ENCODE measurements at regions not wholly inside any gene's neighbourhood (a gene's known extent, or its start where the extent isn't known, plus 50 kb on each side); places are given as distances from the start of the nearest gene placed in this dataset.
"Not testable (repeated sequence)": the region's sequence is repeated elsewhere in the genome, so short reads cannot be mapped to it uniquely, and the experiment has no call there.

DNA sequence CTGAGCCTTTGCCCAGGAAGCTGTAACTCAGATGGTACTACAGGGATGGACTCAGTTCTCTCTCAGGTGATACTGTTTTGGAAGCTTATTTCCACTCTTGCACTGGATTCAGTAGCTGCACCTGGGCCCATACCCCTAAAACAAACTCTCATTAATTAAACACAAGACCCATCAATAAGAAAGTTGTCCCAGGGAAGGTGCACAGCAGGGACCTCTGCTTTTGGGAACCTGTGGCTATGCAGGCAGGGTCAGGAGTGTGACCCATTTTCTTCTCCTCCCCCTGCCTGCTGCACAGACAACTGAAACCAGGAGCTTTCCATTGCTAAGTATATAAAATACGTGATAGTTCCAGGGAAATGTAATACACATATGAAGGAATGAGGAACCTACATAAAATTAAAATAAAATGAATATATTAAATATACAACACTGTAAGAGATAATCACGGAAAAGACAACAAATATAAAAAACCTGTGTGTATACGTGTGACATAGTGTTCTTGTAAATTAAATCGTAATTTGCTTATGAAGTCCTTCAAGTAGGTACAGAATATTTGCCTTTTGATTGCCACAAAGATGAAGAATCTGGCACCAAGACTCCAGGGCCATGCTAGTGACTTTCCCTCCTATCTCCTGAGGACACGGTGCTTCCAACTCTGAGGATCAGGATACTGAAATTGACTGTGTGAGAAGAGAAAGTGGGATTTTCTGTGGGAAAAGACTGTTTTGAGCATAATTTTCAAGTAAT, 101.6 kb upstream of the GOLGA6L6 start:
- Histone ChIP-seq H3K4me3 (no peak overlapping the region), H3K27me3 (ENCODE audit: control insufficient read depth in 3 of 3, insufficient read depth in 3 of 3, low read length in 2 of 3) (no peaks in the 10 kb centered on the region), H3K9ac (ENCODE audit: insufficient read depth in 1 of 2, low read length in 2 of 2) (no peak overlapping the region), H3K4me1 (ENCODE audit: control insufficient read depth in 5 of 5, insufficient read depth in 5 of 5, low read length in 5 of 5) (no peaks in the 10 kb centered on the region), H3K27ac (ENCODE audit: low read depth in 1 of 2, low read length in 1 of 2) (no peak overlapping the region), H3K36me3 (ENCODE audit: control insufficient read depth in 4 of 4, insufficient read depth in 4 of 4, low read length in 4 of 4) (no peaks in the 10 kb centered on the region), H3K9me3 (ENCODE audit: control insufficient read depth in 4 of 4, insufficient read depth in 3 of 4, low read length in 3 of 4) (peaks cover 0 to 6% (median 1%) of the 10 kb centered on the region in 4 donors)
- ATAC-seq (ENCODE audit: insufficient read depth, low FRiP score) (no peak), DNase-seq (no peak)
- 74 to 76% methylated on average over 5 of the region's 5 CpGs for WGBS, 2 donors
- TF ChIP-seq, protein P1, sequence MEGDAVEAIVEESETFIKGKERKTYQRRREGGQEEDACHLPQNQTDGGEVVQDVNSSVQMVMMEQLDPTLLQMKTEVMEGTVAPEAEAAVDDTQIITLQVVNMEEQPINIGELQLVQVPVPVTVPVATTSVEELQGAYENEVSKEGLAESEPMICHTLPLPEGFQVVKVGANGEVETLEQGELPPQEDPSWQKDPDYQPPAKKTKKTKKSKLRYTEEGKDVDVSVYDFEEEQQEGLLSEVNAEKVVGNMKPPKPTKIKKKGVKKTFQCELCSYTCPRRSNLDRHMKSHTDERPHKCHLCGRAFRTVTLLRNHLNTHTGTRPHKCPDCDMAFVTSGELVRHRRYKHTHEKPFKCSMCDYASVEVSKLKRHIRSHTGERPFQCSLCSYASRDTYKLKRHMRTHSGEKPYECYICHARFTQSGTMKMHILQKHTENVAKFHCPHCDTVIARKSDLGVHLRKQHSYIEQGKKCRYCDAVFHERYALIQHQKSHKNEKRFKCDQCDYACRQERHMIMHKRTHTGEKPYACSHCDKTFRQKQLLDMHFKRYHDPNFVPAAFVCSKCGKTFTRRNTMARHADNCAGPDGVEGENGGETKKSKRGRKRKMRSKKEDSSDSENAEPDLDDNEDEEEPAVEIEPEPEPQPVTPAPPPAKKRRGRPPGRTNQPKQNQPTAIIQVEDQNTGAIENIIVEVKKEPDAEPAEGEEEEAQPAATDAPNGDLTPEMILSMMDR (IDR thresholded peaks at IDR 0.05; ENCODE audit: control extremely low read depth, extremely low read depth), result no peak

DNA sequence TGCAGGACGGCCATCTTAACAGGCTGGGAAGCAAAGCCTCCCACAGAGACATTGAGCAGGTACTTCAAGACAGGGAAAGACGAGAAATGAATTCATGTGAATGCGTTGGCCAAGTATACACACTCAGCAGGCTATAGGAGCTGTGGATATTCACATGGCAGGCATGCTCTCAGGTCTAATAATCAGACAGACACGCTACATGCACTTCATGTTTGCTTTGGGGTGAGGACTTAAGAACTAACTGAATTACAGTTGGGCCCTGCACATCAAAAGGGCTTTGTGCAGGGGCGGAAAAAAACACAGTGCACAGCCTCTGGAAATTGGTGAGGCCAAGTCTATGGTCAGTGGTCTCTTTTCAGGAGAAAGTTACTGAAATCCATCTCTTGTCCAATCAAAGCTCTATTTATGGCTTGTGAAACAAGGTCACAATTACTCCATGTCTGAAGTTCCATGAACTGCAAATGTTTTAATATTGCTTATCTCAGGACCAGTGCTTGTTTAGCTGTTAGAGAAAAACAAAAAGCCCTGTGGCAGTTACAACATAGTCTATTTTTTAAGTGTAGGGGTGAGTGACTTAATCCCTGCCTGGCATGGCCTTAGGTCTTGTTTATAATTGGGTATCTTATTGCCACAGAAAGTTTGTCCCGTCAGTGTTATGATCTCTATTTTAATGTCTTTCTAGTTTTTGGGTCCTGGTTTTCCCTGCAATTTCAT, 100.6 kb upstream of the GOLGA6L6 start:
- H3K36me3 ChIP-seq (ENCODE audit: control insufficient read depth in 4 of 4, insufficient read depth in 4 of 4, low read length in 4 of 4), result no peaks in the 10 kb centered on the region
- H3K9me3 ChIP-seq (ENCODE audit: control insufficient read depth in 4 of 4, insufficient read depth in 3 of 4, low read length in 3 of 4), result peaks cover 0 to 6% (median 1%) of the 10 kb centered on the region in 4 donors
- no peaks in the 10 kb centered on the region for H3K4me1 ChIP-seq (ENCODE audit: control insufficient read depth in 5 of 5, insufficient read depth in 5 of 5, low read length in 5 of 5)
- H3K27ac ChIP-seq (ENCODE audit: low read depth in 1 of 2, low read length in 1 of 2), result no peak overlapping the region
- TF ChIP-seq, protein P1 (IDR thresholded peaks at IDR 0.05; ENCODE audit: control extremely low read depth, extremely low read depth), result no peak
- no peak for ATAC-seq (ENCODE audit: insufficient read depth, low FRiP score)
- no peaks in the 10 kb centered on the region for H3K27me3 ChIP-seq (ENCODE audit: control insufficient read depth in 3 of 3, insufficient read depth in 3 of 3, low read length in 2 of 3)
- 69 to 72% methylated on average over 6 of the region's 6 CpGs for WGBS, 2 donors
- no peak overlapping the region for H3K4me3 ChIP-seq
- H3K9ac ChIP-seq (ENCODE audit: insufficient read depth in 1 of 2, low read length in 2 of 2), result no peak overlapping the region
- DNase-seq, result no peak

DNA sequence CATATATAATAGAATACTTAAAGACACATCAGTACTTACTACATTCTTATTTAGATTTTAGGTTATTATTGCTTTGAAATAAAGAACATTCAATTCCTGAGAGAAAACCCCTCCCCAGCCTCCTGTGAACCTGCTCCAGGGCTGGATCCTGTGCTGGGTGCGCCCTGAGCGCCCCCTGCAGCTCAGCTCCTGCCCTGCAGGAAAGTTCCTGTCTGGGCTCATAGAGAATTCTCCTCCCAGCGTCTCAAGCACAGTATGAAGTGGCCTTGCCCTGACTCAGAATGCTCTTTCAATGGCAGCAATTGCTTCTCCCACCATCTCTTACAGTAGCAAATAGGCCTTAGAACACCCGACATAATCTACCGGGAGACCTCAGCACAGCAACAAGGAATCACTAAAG, 98.8 kb upstream of the GOLGA6L6 start:
- H3K27ac ChIP-seq (ENCODE audit: low read depth in 1 of 2, low read length in 1 of 2); H3K9me3 ChIP-seq (ENCODE audit: control insufficient read depth in 4 of 4, insufficient read depth in 3 of 4, low read length in 3 of 4); H3K4me1 ChIP-seq (ENCODE audit: control insufficient read depth in 5 of 5, insufficient read depth in 5 of 5, low read length in 5 of 5); DNase-seq; H3K27me3 ChIP-seq (ENCODE audit: control insufficient read depth in 3 of 3, insufficient read depth in 3 of 3, low read length in 2 of 3); H3K4me3 ChIP-seq; H3K9ac ChIP-seq (ENCODE audit: insufficient read depth in 1 of 2, low read length in 2 of 2); ATAC-seq (ENCODE audit: insufficient read depth, low FRiP score); H3K36me3 ChIP-seq (ENCODE audit: control insufficient read depth in 4 of 4, insufficient read depth in 4 of 4, low read length in 4 of 4): not testable (repeated sequence)
- 1 to 3% methylated on average over 2 of the region's 5 CpGs for WGBS, 2 donors

DNA sequence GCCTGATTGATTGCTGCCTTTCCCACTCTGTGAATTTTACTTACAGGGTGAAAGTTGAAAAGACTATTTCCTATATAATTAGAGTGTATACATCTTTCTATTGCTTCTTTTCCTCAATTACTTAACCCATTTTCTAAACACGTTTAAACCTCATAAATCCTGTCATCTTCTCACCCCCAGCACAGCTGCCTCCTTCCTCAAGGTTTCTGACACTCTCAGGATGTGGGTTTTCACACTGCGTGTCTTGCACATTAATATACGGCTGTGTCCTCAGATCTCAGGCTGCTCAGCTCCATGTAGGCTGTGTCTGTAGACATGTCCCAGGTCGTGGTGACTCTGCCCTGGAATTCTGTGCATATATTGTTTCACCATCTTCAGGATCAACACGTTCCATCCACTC, 97.6 kb upstream of the GOLGA6L6 start:
- not testable (repeated sequence) for H3K27ac ChIP-seq (ENCODE audit: low read depth in 1 of 2, low read length in 1 of 2); H3K36me3 ChIP-seq (ENCODE audit: control insufficient read depth in 4 of 4, insufficient read depth in 4 of 4, low read length in 4 of 4); ATAC-seq (ENCODE audit: insufficient read depth, low FRiP score); H3K27me3 ChIP-seq (ENCODE audit: control insufficient read depth in 3 of 3, insufficient read depth in 3 of 3, low read length in 2 of 3); H3K9ac ChIP-seq (ENCODE audit: insufficient read depth in 1 of 2, low read length in 2 of 2); H3K9me3 ChIP-seq (ENCODE audit: control insufficient read depth in 4 of 4, insufficient read depth in 3 of 4, low read length in 3 of 4); H3K4me3 ChIP-seq; H3K4me1 ChIP-seq (ENCODE audit: control insufficient read depth in 5 of 5, insufficient read depth in 5 of 5, low read length in 5 of 5); DNase-seq
- 50% methylated on average over 2 of the region's 5 CpGs; no CpG with 5 or more reads in 1 of the 2 donors for WGBS, 2 donors

DNA sequence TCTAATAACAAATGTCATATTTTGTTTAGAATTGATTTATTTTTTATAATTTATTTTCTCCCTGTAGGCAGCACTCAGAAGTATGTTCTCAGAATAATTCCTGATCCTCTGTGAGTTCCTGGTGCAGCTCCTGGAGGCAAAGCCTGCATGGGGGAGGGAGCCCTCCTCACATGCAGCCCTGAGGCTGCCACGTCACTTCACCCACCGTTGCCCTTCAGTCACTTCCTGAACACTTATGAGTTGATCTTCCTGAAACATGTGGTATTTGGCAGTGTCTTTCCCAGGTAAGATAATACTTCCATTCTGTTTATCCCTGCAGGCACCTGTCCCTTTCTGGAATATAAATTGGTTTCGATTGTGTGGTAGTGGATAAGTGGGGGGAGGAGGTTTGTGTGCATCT, 95.9 kb upstream of the GOLGA6L6 start:
- not testable (repeated sequence) for ATAC-seq (ENCODE audit: insufficient read depth, low FRiP score); H3K9me3 ChIP-seq (ENCODE audit: control insufficient read depth in 4 of 4, insufficient read depth in 3 of 4, low read length in 3 of 4); H3K27me3 ChIP-seq (ENCODE audit: control insufficient read depth in 3 of 3, insufficient read depth in 3 of 3, low read length in 2 of 3); H3K9ac ChIP-seq (ENCODE audit: insufficient read depth in 1 of 2, low read length in 2 of 2); H3K4me3 ChIP-seq; H3K4me1 ChIP-seq (ENCODE audit: control insufficient read depth in 5 of 5, insufficient read depth in 5 of 5, low read length in 5 of 5); H3K27ac ChIP-seq (ENCODE audit: low read depth in 1 of 2, low read length in 1 of 2); DNase-seq; H3K36me3 ChIP-seq (ENCODE audit: control insufficient read depth in 4 of 4, insufficient read depth in 4 of 4, low read length in 4 of 4)
- 18 to 31% methylated on average over 2 of the region's 3 CpGs for WGBS, 2 donors

DNA sequence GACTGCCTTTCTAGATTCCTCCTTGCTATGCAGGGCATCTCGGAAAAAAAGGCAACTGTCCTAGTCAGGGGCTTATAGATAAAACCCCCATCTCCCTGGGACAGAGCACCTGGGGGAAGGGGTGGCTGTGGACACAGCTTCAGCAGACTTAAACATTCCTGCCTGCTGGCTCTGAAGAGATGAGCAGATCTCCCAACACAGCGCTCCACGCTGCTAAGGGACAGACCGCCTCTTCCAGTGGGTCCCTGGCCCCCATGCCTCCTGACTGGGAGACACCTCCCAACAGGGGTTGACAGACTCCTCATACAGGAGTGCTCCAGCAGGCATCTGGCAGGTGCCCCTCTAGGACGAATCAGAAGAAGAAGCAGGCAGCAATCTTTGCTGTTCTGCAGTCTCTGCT, 87.9 kb upstream of the GOLGA6L6 start:
- H3K27me3 ChIP-seq (ENCODE audit: control insufficient read depth in 3 of 3, insufficient read depth in 3 of 3, low read length in 2 of 3); H3K9me3 ChIP-seq (ENCODE audit: control insufficient read depth in 4 of 4, insufficient read depth in 3 of 4, low read length in 3 of 4); ATAC-seq (ENCODE audit: insufficient read depth, low FRiP score); H3K9ac ChIP-seq (ENCODE audit: insufficient read depth in 1 of 2, low read length in 2 of 2); H3K27ac ChIP-seq (ENCODE audit: low read depth in 1 of 2, low read length in 1 of 2); DNase-seq; H3K4me1 ChIP-seq (ENCODE audit: control insufficient read depth in 5 of 5, insufficient read depth in 5 of 5, low read length in 5 of 5); H3K36me3 ChIP-seq (ENCODE audit: control insufficient read depth in 4 of 4, insufficient read depth in 4 of 4, low read length in 4 of 4); H3K4me3 ChIP-seq: not testable (repeated sequence)
- WGBS, 2 donors, result 86 to 94% methylated on average over 4 of the region's 5 CpGs
